ENCODE measurements at regions not wholly inside any gene's neighbourhood (a gene's known extent, or its start where the extent isn't known, plus 50 kb on each side); places are given as distances from the start of the nearest gene placed in this dataset.
"Not testable (repeated sequence)": the region's sequence is repeated elsewhere in the genome, so short reads cannot be mapped to it uniquely, and the experiment has no call there.

- no peak for DNase-seq (ENCODE audit: low read depth)
Measured at GRCh38 chr15:53216036-53216435, 425.9 kb upstream of the ONECUT1 start.

DNA sequence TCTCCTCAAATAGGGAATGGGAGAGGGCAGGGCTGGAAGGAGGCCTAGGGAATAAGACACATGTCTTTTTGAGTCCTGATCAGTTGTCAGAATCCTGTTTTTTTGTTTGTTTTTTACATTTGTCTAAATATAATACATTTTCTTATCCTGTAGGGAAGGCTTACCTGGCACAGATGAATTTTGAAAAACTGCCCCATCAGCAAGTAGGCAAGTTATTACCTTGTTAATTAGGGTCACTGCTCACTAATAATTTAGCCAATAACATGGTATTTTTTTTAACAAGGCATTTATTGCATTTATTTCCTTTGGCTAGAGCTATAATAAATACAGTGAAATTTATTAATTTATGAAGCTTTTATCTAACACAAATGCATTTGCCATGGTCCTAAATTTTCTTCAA lies 423.2 kb upstream of the ONECUT1 start:
- DNase-seq (ENCODE audit: low read depth), result no peak

DNA sequence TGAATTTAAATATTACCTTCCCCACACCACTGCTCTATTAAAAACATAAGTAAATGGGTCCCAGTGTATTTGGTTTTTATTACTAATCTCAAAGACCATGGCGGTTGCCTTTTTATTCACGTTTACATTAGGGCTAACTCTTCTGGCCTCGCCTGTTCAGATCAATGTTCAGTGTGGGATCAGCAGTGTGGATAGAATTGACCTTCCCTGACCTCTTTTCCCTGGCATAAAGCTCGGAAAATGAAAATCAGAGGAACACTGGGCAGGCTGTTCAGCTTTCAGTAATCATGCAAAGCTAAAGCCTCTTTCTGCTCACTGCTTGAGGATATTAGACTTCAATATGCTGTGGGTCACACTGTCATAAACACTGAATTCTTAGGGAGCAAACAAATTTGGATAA lies 422.6 kb upstream of the ONECUT1 start:
- DNase-seq (ENCODE audit: low read depth), result no peak

DNA sequence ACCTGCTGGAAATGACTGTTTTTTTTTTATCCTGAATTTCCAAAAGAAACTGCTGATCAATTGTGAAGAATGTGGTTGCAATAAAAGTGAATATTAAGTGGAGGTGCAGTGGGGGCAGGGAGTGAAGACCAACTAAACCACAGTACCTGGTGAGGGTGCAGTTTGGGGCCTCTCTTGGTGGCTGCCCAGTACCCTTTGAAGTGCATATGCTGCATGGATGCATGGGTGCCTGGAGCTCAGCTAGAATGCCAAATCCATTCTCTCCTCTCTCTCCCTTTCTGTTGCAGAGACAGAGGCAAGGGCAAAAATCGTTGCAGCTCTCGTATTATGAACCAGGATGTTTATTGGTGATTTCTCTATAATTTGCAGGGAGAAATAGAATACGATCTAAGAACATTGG lies 420.5 kb upstream of the ONECUT1 start:
- DNase-seq (ENCODE audit: low read depth), result no peak

- no peak for DNase-seq (ENCODE audit: low read depth)
Measured at GRCh38 chr15:53209396-53210042, 419.4 kb upstream of the ONECUT1 start.

DNA sequence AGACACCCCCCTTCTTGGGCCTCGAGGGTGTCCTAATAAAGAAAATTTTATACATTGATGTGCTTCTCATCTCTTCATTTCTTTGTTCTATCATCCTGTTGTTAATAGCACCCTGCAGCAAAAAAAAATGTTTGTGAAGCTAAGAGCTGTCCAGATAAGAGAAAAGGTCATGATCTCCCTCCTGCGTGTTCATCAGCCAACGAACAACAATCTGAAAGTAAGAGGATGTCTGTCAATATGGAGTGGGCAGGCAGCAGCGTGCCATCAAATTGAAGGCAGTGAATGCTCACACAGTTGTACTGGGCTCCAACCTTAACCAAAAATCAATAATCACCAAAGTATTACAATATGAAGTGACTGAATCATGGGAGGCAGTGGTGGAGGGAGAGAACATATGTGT lies 418.6 kb upstream of the ONECUT1 start:
- DNase-seq (ENCODE audit: low read depth), result no peak

- DNase-seq (ENCODE audit: low read depth), result no peak
Measured at GRCh38 chr15:53203454-53203853, 413.3 kb upstream of the ONECUT1 start.

DNA sequence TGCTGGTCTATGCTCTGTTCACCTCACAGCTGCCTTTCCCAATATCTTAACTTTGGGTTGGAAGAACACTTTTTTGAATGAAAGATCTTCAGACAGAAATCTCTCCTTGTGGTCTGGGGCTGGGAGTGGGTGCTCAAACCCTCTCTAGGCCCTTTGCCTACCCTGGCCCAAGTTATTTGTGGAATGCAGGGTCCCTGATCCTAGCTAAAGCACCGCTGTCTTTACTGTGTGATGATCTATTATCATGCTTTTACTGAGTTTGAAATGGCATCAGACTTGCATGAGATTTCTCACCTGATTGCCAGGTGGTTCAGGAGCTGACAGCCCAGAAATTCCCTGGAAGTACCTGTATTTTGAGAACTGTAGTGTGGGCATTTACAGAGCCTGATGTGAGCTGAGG lies 412.7 kb upstream of the ONECUT1 start:
- no peak for DNase-seq (ENCODE audit: low read depth)

DNA sequence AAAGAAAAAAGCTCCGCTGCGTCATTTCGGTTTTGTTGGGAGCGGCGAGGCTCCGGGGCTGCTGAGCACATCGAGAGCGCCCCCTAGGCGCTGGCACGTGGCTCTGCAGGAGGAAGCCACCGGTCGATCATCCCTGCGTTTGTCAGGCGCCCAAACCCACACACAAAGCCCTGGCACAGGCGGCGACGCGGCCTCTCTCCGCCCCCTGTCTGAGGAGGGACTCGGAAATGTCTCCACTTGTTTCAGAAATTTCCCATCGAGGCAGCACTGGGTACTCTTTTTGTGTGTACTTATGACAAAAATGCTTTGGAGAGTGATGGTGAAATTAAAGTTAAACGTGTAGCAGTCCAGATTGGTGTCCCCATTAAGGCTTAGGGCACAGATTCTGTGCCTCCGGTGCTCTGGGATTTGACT lies 407.3 kb upstream of the ONECUT1 start:
- peak; percentile 27 for DNase-seq (ENCODE audit: low read depth)

DNA sequence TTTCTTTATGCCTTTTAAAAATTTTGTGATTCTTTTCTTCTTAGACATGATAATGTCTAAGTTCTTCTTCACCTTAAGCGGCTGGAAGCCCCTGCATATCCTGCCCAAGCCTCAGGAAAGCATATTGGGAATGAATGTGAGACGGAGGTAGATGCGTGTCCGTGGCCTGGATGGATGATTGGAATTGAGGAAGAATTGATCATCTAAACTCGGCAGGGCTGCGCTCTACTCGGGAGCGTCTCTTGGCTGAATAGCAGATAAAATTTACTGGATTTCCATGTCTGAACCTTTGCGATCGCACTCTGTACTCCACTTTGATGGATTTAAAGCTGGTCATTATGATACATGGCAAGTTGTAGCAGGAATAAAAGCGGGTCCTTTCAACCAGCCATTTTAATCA lies 406.7 kb upstream of the ONECUT1 start:
- no peak for DNase-seq (ENCODE audit: low read depth)

DNA sequence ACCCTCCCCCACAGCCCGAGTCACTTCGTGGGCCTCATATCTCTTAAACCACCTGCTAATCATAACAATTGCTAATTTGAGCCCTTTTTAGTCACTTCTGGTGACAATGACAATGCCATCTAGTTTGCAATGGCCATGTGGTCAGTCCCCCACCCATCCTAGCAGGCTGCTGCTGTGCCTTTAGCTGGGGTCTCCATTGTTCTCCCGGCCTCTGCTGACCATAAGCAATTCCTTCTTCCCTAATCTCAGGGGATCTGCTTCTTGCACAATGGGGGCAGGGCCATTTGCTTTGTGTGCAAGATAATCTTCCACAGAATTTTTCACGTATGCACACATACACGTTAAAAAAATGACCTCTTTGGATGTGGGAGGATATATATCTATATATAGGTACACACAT lies 406.1 kb upstream of the ONECUT1 start:
- DNase-seq (ENCODE audit: low read depth), result no peak

DNA sequence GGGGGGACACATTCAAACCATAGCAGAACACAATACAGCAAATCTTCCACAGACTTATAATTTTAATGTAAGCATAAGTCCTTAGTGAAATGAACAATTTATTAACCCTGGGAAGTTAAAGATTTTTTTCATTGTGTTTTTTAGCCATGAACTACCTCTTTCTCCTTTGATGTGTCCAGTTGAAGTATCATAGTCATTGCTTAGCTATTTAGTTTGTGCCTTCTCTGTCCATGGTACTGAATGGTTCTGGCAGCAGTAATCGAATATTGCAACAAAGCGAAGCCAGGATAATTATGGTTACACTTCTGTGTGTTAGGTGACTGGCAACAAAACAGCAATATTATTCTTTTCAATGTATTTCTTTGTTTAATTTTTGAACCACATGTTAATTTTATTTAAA lies 403.0 kb upstream of the ONECUT1 start:
- no peak for DNase-seq (ENCODE audit: low read depth)

DNA sequence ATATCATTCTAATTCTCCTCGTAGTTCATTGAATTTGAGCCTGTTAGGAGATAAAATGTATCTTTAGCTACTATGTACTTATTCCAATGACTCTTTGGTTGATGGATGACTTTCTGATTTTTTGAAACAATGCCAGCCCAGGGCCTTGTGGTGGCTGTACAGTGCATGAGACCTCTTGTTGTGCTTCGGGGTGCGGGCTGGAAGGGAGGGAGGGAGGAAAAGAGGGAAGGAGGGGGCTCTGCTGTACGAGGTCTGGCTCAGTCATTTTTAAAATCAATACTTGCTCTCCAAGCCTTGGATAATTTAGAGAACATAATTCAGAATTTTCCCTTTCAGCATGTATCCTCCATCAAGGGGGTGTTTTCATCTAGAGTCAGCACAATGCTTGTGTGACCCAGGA lies 399.7 kb upstream of the ONECUT1 start:
- no peak for DNase-seq (ENCODE audit: low read depth)

DNA sequence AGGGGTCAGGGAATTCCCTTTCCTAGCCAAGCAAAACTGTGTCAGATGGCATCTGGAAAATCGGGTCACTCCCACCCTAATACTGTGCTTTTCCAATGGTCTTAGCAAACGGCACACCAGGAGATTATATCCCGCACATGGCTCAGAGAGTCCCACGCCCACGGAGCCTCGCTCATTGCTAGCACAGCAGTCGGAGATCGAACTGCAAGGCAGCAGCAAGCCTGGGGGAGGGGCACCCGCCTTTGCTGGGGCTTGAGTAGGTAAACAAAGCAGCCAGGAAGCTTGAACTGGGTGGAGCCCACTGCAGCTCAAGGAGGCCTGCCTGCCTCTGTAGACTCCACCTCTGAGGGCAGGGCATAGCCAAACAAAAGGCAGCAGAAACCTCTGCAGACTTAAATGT lies 393.3 kb upstream of the ONECUT1 start:
- not testable (repeated sequence) for DNase-seq (ENCODE audit: low read depth)

DNA sequence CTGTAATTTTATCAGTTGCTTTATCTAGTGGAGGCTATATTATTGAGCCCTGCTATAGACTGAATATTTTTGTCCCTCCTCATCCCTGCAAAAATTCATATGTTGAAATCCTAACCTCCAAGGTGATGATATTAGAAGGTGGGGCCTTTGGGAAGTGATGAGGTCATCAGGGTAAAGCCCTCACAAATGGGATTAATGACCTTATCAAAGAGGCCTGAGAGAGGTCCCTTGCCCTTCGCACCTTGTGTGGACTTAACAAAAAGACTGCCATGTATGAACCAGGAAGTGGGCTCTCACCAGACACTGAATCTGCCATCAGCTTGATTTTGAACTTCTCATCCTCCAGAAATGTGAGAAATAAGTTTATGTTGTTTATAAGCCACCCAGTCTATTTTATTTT lies 381.4 kb upstream of the ONECUT1 start:
- DNase-seq (ENCODE audit: low read depth), result no peak

GRCh38 chr15:53166684-53167201 lies 376.6 kb upstream of the ONECUT1 start:
- no peak for DNase-seq (ENCODE audit: low read depth)

DNA sequence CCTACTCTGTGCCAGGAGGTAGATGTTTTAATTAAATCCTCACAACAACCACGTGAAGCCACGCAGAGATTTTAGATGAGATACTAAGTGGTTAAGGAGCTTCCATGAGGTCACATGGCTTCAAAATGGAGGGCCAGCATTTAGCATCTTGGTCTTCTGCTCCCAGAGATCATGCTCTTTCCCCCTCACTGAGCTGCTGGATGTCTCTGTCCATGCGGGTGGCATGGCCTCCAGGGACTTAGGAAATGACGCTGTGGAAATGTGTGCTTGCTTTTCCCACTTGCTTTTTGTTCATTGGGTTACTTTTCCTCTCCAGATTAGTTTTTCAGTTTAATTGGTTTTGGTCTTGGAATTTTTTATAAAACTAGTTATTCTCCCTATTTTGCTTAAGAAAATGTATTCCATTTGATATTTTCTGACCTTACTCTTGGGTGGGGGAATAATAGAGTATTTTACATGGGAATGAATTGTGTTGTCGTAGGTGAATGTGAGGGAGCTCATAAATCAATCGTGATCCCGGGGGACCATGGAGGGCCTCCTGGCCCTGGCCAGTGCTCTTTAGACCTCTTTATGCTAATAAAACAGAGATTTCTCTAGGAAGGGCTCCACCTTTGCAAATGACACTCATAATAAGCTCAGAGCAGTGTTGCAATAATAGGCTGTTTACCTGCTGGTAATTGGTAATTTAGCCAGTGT lies 376.0 kb upstream of the ONECUT1 start:
- no peak for DNase-seq (ENCODE audit: low read depth)

DNA sequence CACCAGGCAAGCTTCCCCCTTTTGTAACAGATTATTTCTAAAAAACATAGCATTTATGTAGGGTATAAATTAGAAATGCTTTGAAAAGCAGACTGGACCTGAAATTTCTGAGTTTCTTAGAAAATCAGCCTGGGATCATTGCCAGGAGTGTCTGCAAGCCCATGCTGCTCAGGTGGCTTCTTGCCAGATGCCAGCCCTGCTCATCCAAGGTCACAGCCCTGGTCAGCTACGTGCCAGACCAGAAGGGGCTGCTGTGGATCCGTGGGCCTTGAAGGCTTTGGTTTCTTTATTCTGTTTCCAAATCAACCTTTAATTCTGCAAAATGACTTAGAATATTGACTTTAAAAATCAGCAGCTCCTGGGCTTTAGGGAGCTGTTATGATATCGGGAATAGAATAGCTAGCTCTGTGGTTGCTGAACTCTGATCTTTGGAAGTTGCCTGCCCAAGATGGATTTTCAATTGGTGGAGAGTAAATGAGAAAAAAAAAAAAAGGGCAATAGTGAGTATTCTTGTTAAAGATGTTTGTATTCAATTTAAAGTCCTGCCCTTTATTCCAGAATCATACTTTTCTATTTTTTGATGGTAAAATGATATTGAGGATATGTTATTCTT lies 370.1 kb upstream of the ONECUT1 start:
- no peak for DNase-seq (ENCODE audit: low read depth)

DNA sequence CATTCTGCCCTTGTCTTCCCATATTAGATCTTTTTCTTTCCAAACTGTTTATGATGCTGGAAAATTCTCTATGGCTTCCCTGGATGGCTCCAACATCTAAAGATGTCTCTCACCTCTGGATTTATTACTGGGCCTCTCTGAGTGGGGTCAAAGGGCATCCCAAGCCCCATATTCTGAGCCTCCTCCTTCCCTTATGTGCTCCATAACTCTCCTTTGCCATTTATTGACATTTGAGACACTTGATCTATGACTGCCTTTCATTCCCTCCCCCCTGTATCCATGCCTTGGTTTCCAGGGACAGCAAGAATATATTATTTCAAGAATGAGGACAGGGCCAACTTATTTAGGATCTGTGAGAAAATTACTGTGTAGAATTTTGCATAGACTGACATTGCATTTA lies 369.3 kb upstream of the ONECUT1 start:
- DNase-seq (ENCODE audit: low read depth), result no peak

GRCh38 chr15:53158995-53159394 lies 368.9 kb upstream of the ONECUT1 start:
- DNase-seq (ENCODE audit: low read depth), result no peak

DNA sequence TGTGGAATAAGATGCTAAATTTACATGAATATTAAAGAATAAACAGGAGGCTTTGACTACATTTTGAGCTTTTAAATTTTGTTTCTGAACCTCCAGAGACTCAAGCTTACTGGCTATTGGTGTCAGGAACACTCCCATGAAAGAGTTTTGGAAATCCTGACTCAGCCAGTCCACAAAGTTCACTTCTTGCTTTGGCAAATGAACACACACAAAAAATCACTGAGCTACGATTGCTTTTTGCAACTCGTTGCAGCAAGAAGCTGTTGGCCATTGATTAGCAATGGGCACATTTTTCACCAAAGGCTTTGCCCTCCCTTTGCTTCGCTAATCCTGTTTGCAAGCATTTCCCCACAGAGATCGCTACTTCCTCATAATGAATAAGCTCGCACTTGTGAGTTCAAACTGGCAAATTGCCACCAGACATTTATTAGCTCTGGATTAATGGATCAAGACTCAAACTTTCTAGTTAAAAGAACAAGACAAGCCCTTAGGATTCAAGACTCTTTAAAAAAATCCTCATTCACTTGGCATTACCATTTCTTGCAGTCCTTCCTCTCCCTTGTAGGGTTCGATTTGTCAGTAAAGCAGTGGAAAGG lies 343.2 kb upstream of the ONECUT1 start:
- no peak for DNase-seq (ENCODE audit: low read depth)

DNA sequence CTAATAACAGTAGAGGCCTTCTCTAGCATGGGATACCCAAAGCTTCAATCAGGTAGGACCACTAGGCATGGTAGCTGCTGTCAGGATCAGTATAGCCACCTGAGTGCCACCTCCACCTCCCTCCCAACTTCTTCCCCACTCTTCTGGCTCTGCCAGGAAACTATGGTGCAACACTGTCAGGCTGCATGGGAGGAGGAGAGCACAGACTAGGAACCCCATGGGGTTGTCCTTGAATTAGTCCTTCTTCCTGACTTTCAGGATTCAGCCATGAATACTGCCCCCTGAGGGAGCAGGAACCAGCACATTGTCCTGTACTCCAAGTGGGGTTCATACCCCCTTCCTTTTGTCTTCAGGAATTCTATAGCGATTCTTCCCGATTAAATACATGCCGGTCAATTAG lies 340.8 kb upstream of the ONECUT1 start:
- DNase-seq (ENCODE audit: low read depth), result no peak

All from Daoy (cell line).